Testis (tissue), 2 donors: ENCODE measurements at regions not wholly inside any gene's neighbourhood (a gene's known extent, or its start where the extent isn't known, plus 50 kb on each side); places are given as distances from the start of the nearest gene placed in this dataset.

Experiments used
- CTCF ChIP-seq, 3 experiments: fragments of 450-650 bp in 2 of 3; fragments of 200-600 bp in 1 of 3; sonication (generic) in 1 of 3; IDR thresholded peaks; one replicate each; pipeline ENCODE4 v1.5.1; 2016 to 2019; ENCODE audit warnings: antibody characterized with exemption in 3 of 3, mild to moderate bottlenecking in 2 of 3, moderate library complexity in 1 of 3
- POLR2A ChIP-seq: fragments of 450-650 bp; IDR thresholded peaks from one replicate; pipeline ENCODE4 v1.6.1; 2017; ENCODE audit warnings: antibody characterized with exemption, mild to moderate bottlenecking, moderate library complexity

GRCh38 chr4:132395561-132395960 is 753.5 kb upstream of the PCDH10 start:
- no peak for TF ChIP-seq CTCF (IDR thresholded peaks at IDR 0.05)
- no peak for TF ChIP-seq POLR2A
